Chondrocyte (in vitro differentiated cells): ENCODE measurements at regions not wholly inside any gene's neighbourhood (a gene's known extent, or its start where the extent isn't known, plus 50 kb on each side); places are given as distances from the start of the nearest gene placed in this dataset.

ENCODE experiments used
- DNase-seq: peaks from one replicate; pipeline ENCODE4 v3.0.0; 2021; ENCODE audit warnings: mixed read lengths, low spot score
- H3K27ac Mint-ChIP-seq: one replicate; pipeline ENCODE4 v1.8.0; 2021; ENCODE audit warnings: mild to moderate bottlenecking, moderate library complexity, mixed read lengths; ENCODE audit not compliant: unreplicated experiment
- H3K27me3 Mint-ChIP-seq: 2 replicates; pipeline ENCODE4 v1.8.0; 2021; ENCODE audit warnings: low read depth, mixed read lengths
- H3K36me3 Mint-ChIP-seq: 2 replicates; pipeline ENCODE4 v1.8.0; 2021; ENCODE audit warnings: low read depth, mixed read lengths
- H3K4me1 Mint-ChIP-seq: 2 replicates; pipeline ENCODE4 v1.8.0; 2021; ENCODE audit warnings: low read depth, mild to moderate bottlenecking, mixed read lengths
- H3K4me3 Mint-ChIP-seq: one replicate; pipeline ENCODE4 v1.8.0; 2021; ENCODE audit warnings: mild to moderate bottlenecking, moderate library complexity, mixed read lengths; ENCODE audit not compliant: unreplicated experiment
- H3K9me3 Mint-ChIP-seq: 2 replicates; pipeline ENCODE4 v1.8.0; 2021; ENCODE audit warnings: low read depth, mixed read lengths
- CTCF ChIP-seq: fragments of 200-600 bp; sonication (generic); IDR thresholded peaks from 2 replicates; pipeline ENCODE4 v1.5.0; 2021; ENCODE audit warnings: antibody characterized with exemption, mild to moderate bottlenecking, moderate library complexity

- Mint-ChIP-seq H3K9me3 (peaks cover 15% of the 10 kb centered on the region), H3K36me3 (peaks cover 2% of the 10 kb centered on the region), H3K27me3 (no peaks in the 10 kb centered on the region), H3K4me1 (no peaks in the 10 kb centered on the region), H3K27ac (no peak overlapping the region), H3K4me3 (no peak overlapping the region)
- no peak for TF ChIP-seq CTCF
- no peak for DNase-seq
These were observed 578.1 kb downstream of the CSNK1G3 start for GRCh38 chr5:124090115-124090514.

- H3K27ac Mint-ChIP-seq: no peak overlapping the region
- peaks cover 10% of the 10 kb centered on the region for H3K9me3 Mint-ChIP-seq
- H3K4me1 Mint-ChIP-seq: no peaks in the 10 kb centered on the region
- no peaks in the 10 kb centered on the region for H3K27me3 Mint-ChIP-seq
- no peak for DNase-seq
- H3K4me3 Mint-ChIP-seq: no peak overlapping the region
- no peak for TF ChIP-seq CTCF
- H3K36me3 Mint-ChIP-seq: no peaks in the 10 kb centered on the region
These were observed 577.6 kb downstream of the CSNK1G3 start for GRCh38 chr5:124089578-124089977.

DNA sequence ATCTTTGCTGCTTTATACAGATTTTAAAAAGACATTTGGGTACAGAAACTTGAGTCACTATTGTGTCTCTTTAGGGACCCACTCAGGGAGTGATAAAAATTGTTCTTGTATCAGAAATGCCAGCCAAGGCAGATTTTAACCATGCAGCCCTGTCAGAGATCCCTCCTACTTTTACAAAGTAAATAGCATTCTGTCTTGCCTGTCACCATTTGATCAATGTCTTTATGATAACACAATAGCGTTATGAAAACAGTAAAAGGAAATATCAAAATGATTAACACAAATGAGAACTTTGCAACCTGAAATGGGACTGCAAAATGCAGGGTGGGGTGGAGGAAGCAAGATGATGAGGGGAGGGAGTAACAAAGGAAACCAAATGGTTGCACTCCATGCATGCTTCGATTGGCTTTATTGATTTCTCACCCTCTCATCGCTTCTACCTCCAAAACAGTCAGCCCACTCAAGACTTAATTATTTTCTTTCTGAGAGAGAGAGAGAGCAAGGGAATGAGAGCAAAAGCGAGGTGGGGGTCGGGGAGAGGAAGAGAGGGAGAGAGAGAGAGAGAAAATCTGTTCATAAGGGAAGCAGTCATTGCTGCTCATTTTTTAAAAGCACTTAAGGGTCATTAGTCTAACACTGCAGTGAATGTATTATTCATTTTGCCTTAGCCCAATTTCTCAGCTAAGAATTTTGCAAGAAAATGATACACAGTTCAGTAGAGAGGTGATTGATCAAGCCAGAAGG is 576.5 kb downstream of the CSNK1G3 start:
- H3K36me3 Mint-ChIP-seq: no peaks in the 10 kb centered on the region
- peaks cover 6% of the 10 kb centered on the region for H3K9me3 Mint-ChIP-seq
- TF ChIP-seq CTCF: no peak
- no peaks in the 10 kb centered on the region for H3K27me3 Mint-ChIP-seq
- no peak overlapping the region for H3K27ac Mint-ChIP-seq
- DNase-seq: no peak
- H3K4me3 Mint-ChIP-seq: no peak overlapping the region
- H3K4me1 Mint-ChIP-seq: no peaks in the 10 kb centered on the region

DNA sequence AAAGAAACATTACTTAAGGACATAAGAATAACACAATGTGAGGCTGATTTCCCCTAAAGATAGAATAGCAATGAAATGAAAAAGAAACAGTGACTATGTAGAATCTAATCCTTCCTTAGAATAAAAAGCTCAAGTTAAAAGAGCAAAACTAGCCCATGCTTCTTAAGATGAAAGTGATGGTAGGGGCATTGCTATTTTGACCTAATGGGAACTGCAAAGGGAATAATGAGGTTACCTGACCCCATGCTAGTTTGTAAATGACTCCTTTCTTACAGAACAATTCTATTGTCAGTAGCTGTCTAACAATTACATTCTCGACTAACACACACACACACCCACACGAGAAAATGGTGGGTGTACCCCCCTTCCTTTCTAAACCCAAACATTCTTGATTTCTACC is 575.8 kb downstream of the CSNK1G3 start:
- H3K27ac Mint-ChIP-seq: no peak overlapping the region
- H3K4me3 Mint-ChIP-seq: no peak overlapping the region
- no peak for DNase-seq
- peaks cover 3% of the 10 kb centered on the region for H3K9me3 Mint-ChIP-seq
- no peaks in the 10 kb centered on the region for H3K36me3 Mint-ChIP-seq
- no peak for TF ChIP-seq CTCF
- no peaks in the 10 kb centered on the region for H3K4me1 Mint-ChIP-seq
- H3K27me3 Mint-ChIP-seq: no peaks in the 10 kb centered on the region

DNA sequence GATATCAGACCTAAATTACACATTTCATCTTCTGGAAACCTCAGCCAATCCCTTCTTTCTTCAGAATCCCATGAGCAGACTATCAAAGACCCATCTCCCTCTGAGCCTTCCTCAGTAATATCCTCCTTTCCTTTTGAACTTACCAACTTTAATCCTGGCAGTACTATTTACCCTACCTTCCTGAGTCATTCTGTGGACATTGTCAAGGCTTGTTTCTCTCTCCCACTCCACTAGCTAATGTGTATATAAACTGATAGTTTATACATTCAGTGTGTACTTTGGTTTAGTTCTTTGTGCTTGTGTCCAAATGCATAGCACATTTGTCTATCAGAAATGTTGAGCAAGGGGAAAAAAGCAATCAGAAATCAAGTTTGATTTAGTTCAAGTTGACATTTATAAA is 568.3 kb downstream of the CSNK1G3 start:
- Mint-ChIP-seq H3K36me3 (no peaks in the 10 kb centered on the region), H3K27me3 (no peaks in the 10 kb centered on the region), H3K4me1 (peaks cover 3% of the 10 kb centered on the region), H3K4me3 (no peak overlapping the region), H3K27ac (no peak overlapping the region), H3K9me3 (peaks cover 7% of the 10 kb centered on the region)
- no peak for TF ChIP-seq CTCF
- DNase-seq: no peak
